ENCODE measurements at regions not wholly inside any gene's neighbourhood (a gene's known extent, or its start where the extent isn't known, plus 50 kb on each side); places are given as distances from the start of the nearest gene placed in this dataset.

DNA sequence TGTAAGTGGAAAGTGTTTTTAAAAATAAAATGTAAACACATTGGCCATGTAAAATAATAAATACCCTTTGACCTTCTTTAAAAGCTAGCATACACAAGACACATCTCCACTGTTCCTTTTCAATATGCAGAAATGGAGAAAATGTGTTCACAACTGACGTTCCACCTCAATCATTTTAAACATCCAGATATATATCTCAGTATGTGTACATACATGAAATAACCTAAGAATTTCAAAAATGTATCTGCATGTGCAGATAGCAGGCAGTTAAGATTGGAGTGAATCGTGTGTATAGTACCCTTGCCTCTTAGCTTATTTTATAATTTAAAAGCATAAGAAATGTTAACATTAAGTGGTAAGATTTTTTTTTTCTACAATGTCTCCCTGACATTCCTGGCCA is 406.2 kb upstream of the FLRT2 start:
- TF ChIP-seq, protein P1, sequence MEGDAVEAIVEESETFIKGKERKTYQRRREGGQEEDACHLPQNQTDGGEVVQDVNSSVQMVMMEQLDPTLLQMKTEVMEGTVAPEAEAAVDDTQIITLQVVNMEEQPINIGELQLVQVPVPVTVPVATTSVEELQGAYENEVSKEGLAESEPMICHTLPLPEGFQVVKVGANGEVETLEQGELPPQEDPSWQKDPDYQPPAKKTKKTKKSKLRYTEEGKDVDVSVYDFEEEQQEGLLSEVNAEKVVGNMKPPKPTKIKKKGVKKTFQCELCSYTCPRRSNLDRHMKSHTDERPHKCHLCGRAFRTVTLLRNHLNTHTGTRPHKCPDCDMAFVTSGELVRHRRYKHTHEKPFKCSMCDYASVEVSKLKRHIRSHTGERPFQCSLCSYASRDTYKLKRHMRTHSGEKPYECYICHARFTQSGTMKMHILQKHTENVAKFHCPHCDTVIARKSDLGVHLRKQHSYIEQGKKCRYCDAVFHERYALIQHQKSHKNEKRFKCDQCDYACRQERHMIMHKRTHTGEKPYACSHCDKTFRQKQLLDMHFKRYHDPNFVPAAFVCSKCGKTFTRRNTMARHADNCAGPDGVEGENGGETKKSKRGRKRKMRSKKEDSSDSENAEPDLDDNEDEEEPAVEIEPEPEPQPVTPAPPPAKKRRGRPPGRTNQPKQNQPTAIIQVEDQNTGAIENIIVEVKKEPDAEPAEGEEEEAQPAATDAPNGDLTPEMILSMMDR (IDR thresholded peaks at IDR 0.05), result no peak
- TF ChIP-seq POLR2AphosphoS5 (IDR thresholded peaks at IDR 0.05; ENCODE audit: insufficient read depth in 1 of 2, low read depth in 1 of 2), result no peak
- no peak for TF ChIP-seq POLR2A (IDR thresholded peaks at IDR 0.05)

All from vagina (tissue), 2 donors.